Germinal center (tissue), 1 donor: ENCODE measurements at regions not wholly inside any gene's neighbourhood (a gene's known extent, or its start where the extent isn't known, plus 50 kb on each side); places are given as distances from the start of the nearest gene placed in this dataset.
"Not testable (repeated sequence)": the region's sequence is repeated elsewhere in the genome, so short reads cannot be mapped to it uniquely, and the experiment has no call there.

Source experiments
- DNase-seq: peaks from one replicate; pipeline ENCODE4 v3.0.0; 2012; ENCODE audit warnings: mixed read lengths, low spot score

- DNase-seq = no peak
Observed at GRCh38 chr1:65020774-65021173, 54.4 kb upstream of the JAK1 start.

- no peak for DNase-seq
Observed at GRCh38 chr1:65021795-65022194, 55.4 kb upstream of the JAK1 start.

GRCh38 chr1:65022216-65022615 lies 55.9 kb upstream of the JAK1 start:
- DNase-seq = no peak

GRCh38 chr1:65025794-65026193 lies 59.4 kb upstream of the JAK1 start:
- DNase-seq = no peak

- DNase-seq = no peak
Observed at GRCh38 chr1:65026235-65026634, 59.9 kb upstream of the JAK1 start.

- DNase-seq = no peak
Observed at GRCh38 chr1:65027666-65028358, 61.5 kb upstream of the JAK1 start.

GRCh38 chr1:65029434-65029833 lies 63.1 kb upstream of the JAK1 start:
- DNase-seq = not testable (repeated sequence)

GRCh38 chr1:65034879-65035278 lies 68.5 kb upstream of the JAK1 start:
- DNase-seq = not testable (repeated sequence)

GRCh38 chr1:65036570-65037051 lies 70.3 kb upstream of the JAK1 start:
- DNase-seq = no peak

GRCh38 chr1:65039066-65039465 lies 72.7 kb upstream of the JAK1 start:
- DNase-seq = no peak

GRCh38 chr1:65039508-65039907 lies 73.2 kb upstream of the JAK1 start:
- no peak for DNase-seq

- no peak for DNase-seq
Observed at GRCh38 chr1:65042467-65042866, 76.1 kb upstream of the JAK1 start.

GRCh38 chr1:65044411-65044810 lies 78.1 kb upstream of the JAK1 start:
- no peak for DNase-seq

- no peak for DNase-seq
Observed at GRCh38 chr1:65045022-65045817, 78.9 kb upstream of the JAK1 start.

- DNase-seq = no peak
Observed at GRCh38 chr1:65048335-65048734, 82.0 kb upstream of the JAK1 start.

- DNase-seq = no peak
Observed at GRCh38 chr1:65049941-65050713, 83.8 kb upstream of the JAK1 start.

GRCh38 chr1:65050735-65051134 lies 84.4 kb upstream of the JAK1 start:
- no peak for DNase-seq

- no peak for DNase-seq
Observed at GRCh38 chr1:65054481-65054880, 88.1 kb upstream of the JAK1 start.

- DNase-seq = no peak
Observed at GRCh38 chr1:65055747-65056146, 89.4 kb upstream of the JAK1 start.

GRCh38 chr1:65056234-65056633 lies 89.9 kb upstream of the JAK1 start:
- DNase-seq = no peak

- no peak for DNase-seq
Observed at GRCh38 chr1:65056866-65057265, 90.5 kb upstream of the JAK1 start.

- DNase-seq = peak; percentile 39
Observed at GRCh38 chr1:65059930-65060538, 88.0 kb upstream of the AK4 start.
